NCI-H146 treated with DMSO at 0.1 percent for 48 hours (cell line): ENCODE measurements at regions not wholly inside any gene's neighbourhood (a gene's known extent, or its start where the extent isn't known, plus 50 kb on each side); places are given as distances from the start of the nearest gene placed in this dataset.
"Not testable (repeated sequence)": the region's sequence is repeated elsewhere in the genome, so short reads cannot be mapped to it uniquely, and the experiment has no call there.

Experiments used
- DNase-seq: peaks from one replicate; lab custom pipeline; 2025; ENCODE audit not compliant: unreplicated experiment; lab: John Stamatoyannopoulos, UW

GRCh38 chr11:56883371-56883987, 105.2 kb upstream of the OR5AK2 start:
- no peak for DNase-seq

GRCh38 chr11:56876621-56877275, 112.0 kb upstream of the OR5AK2 start:
- DNase-seq, result no peak

GRCh38 chr11:56855217-56855616, 106.7 kb upstream of the OR9G4 start:
- DNase-seq, result no peak

GRCh38 chr11:56852131-56852530, 103.6 kb upstream of the OR9G4 start:
- no peak for DNase-seq

GRCh38 chr11:56849852-56850251, 101.4 kb upstream of the OR9G4 start:
- no peak for DNase-seq

- no peak for DNase-seq
These were observed 100.8 kb upstream of the OR9G4 start for GRCh38 chr11:56849250-56849649.

GRCh38 chr11:56848141-56848809, 99.8 kb upstream of the OR9G4 start:
- DNase-seq, result no peak

- no peak for DNase-seq
These were observed 98.4 kb upstream of the OR9G4 start for GRCh38 chr11:56846631-56847576.

- DNase-seq, result no peak
These were observed 96.7 kb upstream of the OR9G4 start for GRCh38 chr11:56845121-56845732.

- DNase-seq, result no peak
These were observed 95.3 kb upstream of the OR9G4 start for GRCh38 chr11:56843816-56844215.

GRCh38 chr11:56842814-56843794, 94.6 kb upstream of the OR9G4 start:
- no peak for DNase-seq

- DNase-seq, result peak; percentile 2
These were observed 92.8 kb upstream of the OR9G4 start for GRCh38 chr11:56841210-56841810.

GRCh38 chr11:56827357-56827756, 78.9 kb upstream of the OR9G4 start:
- DNase-seq, result not testable (repeated sequence)

- DNase-seq, result no peak
These were observed 71.4 kb upstream of the OR9G4 start for GRCh38 chr11:56819916-56820315.

- DNase-seq, result no peak
These were observed 69.2 kb upstream of the OR9G4 start for GRCh38 chr11:56817661-56818060.

GRCh38 chr11:56816259-56816658, 67.8 kb upstream of the OR9G4 start:
- no peak for DNase-seq

- DNase-seq, result no peak
These were observed 59.8 kb upstream of the OR9G4 start for GRCh38 chr11:56808326-56808725.

GRCh38 chr11:56799691-56800210, 51.3 kb upstream of the OR9G4 start:
- no peak for DNase-seq
